ENCODE measurements at regions not wholly inside any gene's neighbourhood (a gene's known extent, or its start where the extent isn't known, plus 50 kb on each side); places are given as distances from the start of the nearest gene placed in this dataset.

DNA sequence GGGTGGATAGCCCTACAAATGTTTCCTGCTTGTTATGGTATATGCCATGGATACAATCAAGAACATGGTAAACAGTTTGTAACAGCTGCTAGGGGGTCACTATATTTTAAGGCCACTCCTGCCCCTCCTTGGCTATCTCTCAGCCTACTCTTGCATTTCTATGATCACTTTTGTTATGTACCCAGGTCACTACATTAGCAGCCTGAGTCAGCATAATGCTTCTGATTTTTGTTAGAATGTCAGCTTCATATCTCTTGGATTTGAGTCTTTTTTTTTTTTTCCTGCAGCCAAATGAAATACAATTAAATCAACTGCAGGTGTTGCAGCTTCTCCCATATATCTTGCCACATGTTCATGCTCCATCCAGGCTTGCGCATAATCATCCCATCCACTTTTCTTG is 629.7 kb upstream of the GRAMD2B start:
- CTCF ChIA-PET = no interaction called here
- no peak for DNase-seq
- Mint-ChIP-seq H3K36me3 (no peaks in the 10 kb centered on the region), H3K4me1 (no peaks in the 10 kb centered on the region), H3K4me3 (no peak overlapping the region), H3K9me3 (peaks cover 17% of the 10 kb centered on the region), H3K27ac (no peak overlapping the region), H3K27me3 (no peaks in the 10 kb centered on the region)

- Mint-ChIP-seq H3K27ac (no peak overlapping the region), H3K4me3 (no peak overlapping the region), H3K36me3 (no peaks in the 10 kb centered on the region), H3K27me3 (no peaks in the 10 kb centered on the region), H3K4me1 (no peaks in the 10 kb centered on the region), H3K9me3 (peaks cover 26% of the 10 kb centered on the region)
- CTCF ChIA-PET = no interaction called here
- DNase-seq = no peak
Observed at GRCh38 chr5:125794922-125795321, 628.3 kb upstream of the GRAMD2B start.

DNA sequence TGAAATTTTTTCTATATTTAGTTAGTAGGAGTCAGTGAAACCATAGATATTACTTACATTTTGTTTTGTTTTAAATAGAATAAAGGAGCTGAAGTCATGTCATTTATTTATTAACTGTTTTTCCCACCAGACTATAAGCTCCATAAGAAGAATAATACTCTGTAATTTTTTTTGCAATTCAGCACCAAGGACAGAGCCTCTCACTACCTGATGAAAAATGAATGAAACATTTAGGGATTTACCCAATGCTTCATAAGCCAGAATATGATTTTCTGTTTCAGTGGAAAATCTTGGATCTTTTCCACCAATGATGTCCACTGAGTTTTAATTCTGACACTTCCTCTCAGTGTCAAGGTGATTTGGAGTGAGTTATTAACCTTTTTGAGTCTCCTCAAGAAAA is 624.9 kb upstream of the GRAMD2B start:
- Mint-ChIP-seq H3K36me3 (no peaks in the 10 kb centered on the region), H3K4me1 (no peaks in the 10 kb centered on the region), H3K27ac (no peak overlapping the region), H3K4me3 (no peak overlapping the region), H3K9me3 (peaks cover 28% of the 10 kb centered on the region), H3K27me3 (no peaks in the 10 kb centered on the region)
- no peak for DNase-seq
- CTCF ChIA-PET = no interaction called here

- H3K27ac Mint-ChIP-seq = no peak overlapping the region
- no peaks in the 10 kb centered on the region for H3K9me3 Mint-ChIP-seq
- no peaks in the 10 kb centered on the region for H3K36me3 Mint-ChIP-seq
Observed at GRCh38 chr5:125812651-125813050, 610.6 kb upstream of the GRAMD2B start.

DNA sequence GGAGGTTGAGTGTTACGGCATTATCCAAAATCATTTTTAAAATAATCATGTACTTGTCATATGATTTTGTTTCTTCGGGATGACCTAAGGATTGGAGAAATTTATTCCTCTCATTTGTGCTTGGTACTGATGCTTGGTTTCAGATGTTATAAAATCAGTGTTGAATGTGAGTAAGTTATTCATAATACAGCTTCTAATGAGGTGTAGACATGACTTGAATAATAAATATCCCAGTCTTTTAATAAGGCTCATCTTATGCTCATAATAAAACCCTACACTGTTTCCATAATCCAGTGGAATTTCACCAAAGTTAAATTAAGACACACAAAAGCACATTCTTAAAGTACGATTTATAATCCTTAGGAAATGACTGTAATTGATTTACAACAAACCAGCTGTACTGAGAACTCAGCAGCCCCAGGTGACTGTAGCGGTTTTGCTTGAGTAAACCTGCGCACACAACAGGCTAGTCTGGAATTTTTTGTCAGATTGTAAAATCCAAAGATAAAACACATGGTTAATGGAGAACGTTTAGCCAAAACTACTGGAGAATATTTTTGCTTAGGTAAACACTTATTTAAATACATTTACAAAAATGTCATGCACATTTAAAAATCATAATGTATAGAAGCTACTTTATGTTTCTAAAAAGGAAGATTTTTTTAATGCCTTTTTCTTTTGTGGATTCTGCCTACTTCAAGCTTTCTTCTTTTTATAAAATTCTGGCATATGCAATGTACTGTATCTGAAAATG is 609.8 kb upstream of the GRAMD2B start:
- H3K4me1 Mint-ChIP-seq = no peaks in the 10 kb centered on the region
- H3K36me3 Mint-ChIP-seq = no peaks in the 10 kb centered on the region
- no peak overlapping the region for H3K4me3 Mint-ChIP-seq
- DNase-seq = no peak
- H3K9me3 Mint-ChIP-seq = no peaks in the 10 kb centered on the region
- no peak overlapping the region for H3K27ac Mint-ChIP-seq
- no peaks in the 10 kb centered on the region for H3K27me3 Mint-ChIP-seq
- CTCF ChIA-PET = no interaction called here

More at GRCh38 chr5:125812651-125813050, 610.6 kb upstream of the GRAMD2B start:
- CTCF ChIA-PET = no interaction called here
- Mint-ChIP-seq H3K4me1 (no peaks in the 10 kb centered on the region), H3K27me3 (no peaks in the 10 kb centered on the region), H3K4me3 (no peak overlapping the region)
- no peak for DNase-seq

- Mint-ChIP-seq H3K9me3 (no peaks in the 10 kb centered on the region), H3K4me3 (no peak overlapping the region), H3K27me3 (no peaks in the 10 kb centered on the region), H3K36me3 (no peaks in the 10 kb centered on the region), H3K27ac (no peak overlapping the region), H3K4me1 (no peaks in the 10 kb centered on the region)
- CTCF ChIA-PET = no interaction called here
- no peak for DNase-seq
Observed at GRCh38 chr5:125814119-125814518, 609.1 kb upstream of the GRAMD2B start.

DNA sequence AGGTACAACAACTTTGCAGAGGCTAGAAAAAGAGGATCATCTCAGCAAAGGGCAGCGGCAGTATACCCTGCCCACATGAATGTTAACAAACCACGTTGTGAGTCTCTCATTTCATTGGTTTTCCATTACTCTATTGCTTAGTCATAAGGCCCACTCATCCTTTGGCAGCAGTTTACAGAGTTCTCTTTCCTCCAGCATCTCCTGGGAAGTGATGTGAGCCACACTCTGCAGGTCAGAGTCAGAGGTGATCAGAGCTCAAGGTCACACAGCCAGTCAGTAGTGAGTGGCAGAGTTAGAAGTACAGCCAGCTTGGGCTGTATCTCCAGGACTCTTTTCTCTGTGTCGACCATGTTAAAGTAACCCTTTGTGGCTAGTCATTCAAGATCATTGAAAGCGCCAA is 599.6 kb upstream of the GRAMD2B start:
- Mint-ChIP-seq H3K4me3 (no peak overlapping the region), H3K9me3 (peaks cover 3% of the 10 kb centered on the region), H3K27ac (no peak overlapping the region), H3K27me3 (no peaks in the 10 kb centered on the region), H3K36me3 (no peaks in the 10 kb centered on the region), H3K4me1 (no peaks in the 10 kb centered on the region)
- DNase-seq = no peak
- CTCF ChIA-PET = interaction anchor here (1.4 kb wide), 1 partner anchor 9 kb away, joined by 4 read pairs; no protein-coding TSS in a partner anchor

DNA sequence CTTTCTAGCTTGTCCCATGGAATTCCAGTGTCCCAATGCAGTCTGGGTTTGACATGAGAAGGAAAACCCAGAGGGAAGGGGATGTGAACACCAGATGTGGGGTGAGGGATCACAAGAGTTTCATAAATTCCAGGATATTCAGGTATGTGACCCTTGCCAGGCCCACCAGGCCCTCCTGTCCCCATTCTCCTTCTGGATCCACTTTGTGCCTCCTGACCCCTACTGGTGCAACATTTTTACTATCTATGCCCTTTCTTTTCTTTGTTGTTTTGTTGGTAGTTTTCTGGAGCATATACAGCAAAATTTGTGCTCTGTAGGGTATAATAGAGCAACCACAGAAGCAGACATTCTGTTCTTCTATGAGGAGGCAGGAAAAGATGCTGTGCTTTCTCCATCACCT is 597.0 kb upstream of the GRAMD2B start:
- no peak overlapping the region for H3K4me3 Mint-ChIP-seq
- no peaks in the 10 kb centered on the region for H3K27me3 Mint-ChIP-seq
- H3K9me3 Mint-ChIP-seq = peaks cover 3% of the 10 kb centered on the region

DNA sequence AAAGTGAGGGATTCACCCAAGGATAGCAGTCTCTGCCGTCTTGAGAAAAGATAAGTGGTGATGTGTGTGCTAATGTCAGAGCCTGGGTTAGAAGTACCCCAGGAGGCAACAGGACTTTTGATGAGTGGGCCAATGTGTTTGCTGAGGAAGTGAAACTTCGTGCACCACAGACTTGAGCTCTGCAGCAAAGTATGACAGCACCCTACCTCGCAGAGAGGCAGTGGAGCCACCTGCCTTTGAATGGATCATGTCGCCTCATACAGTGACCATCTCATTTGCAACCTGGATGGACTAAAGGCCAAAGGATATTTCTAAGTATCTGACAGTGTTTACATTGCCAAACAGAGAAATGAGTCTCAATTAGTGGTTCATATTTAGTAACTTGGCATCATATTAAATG is 593.9 kb upstream of the GRAMD2B start:
- Mint-ChIP-seq H3K27ac (no peak overlapping the region), H3K9me3 (peaks cover 3% of the 10 kb centered on the region), H3K4me1 (no peaks in the 10 kb centered on the region), H3K4me3 (no peak overlapping the region), H3K36me3 (no peaks in the 10 kb centered on the region), H3K27me3 (no peaks in the 10 kb centered on the region)
- DNase-seq = no peak
- CTCF ChIA-PET = no interaction called here

More for the DNA sequence above, 597.0 kb upstream of the GRAMD2B start:
- CTCF ChIA-PET = interaction anchor here (0.6 kb wide), 1 partner anchor 224 kb away, joined by 3 read pairs; no protein-coding TSS in a partner anchor
- DNase-seq = no peak
- Mint-ChIP-seq H3K36me3 (no peaks in the 10 kb centered on the region), H3K27ac (no peak overlapping the region), H3K4me1 (no peaks in the 10 kb centered on the region)

GRCh38 chr5:125833398-125833797 is 589.8 kb upstream of the GRAMD2B start:
- CTCF ChIA-PET = no interaction called here
- Mint-ChIP-seq H3K36me3 (no peaks in the 10 kb centered on the region), H3K4me1 (no peaks in the 10 kb centered on the region), H3K27ac (no peak overlapping the region), H3K4me3 (no peak overlapping the region), H3K9me3 (no peaks in the 10 kb centered on the region), H3K27me3 (no peaks in the 10 kb centered on the region)
- DNase-seq = no peak

DNA sequence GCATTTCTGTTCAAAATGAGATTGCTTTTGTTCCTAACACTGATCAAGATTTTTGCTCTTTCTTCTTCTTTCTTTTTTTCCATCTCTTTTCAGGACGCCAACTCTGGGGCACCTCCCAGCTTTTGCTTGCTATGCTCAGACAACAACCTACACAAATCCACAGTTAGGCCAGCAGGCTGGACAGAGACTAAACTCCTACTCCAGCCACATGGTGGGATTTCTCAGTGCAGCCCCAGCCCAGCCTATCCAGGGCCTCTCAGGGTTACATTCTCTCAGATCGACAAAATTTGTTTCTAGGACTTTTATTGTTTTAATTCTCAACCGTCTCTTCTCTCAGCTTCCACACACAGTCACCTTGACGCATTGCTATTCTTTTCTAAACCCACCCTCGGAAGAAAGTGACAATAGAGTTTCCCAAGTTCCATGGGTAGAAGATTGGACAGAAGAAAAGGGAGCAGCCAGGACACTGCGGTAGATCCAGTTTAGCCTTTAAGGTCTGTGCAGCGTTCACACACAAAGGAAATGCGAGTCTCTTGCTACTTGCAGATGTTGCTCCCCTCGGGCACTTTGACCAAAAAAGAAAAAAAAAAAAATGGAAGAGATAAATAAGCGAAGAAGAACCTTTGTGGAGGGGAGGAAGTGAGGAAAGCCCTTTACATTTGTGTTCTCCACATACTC is 588.6 kb upstream of the GRAMD2B start:
- Mint-ChIP-seq H3K4me1 (no peaks in the 10 kb centered on the region), H3K4me3 (no peak overlapping the region), H3K27me3 (no peaks in the 10 kb centered on the region), H3K36me3 (no peaks in the 10 kb centered on the region), H3K9me3 (no peaks in the 10 kb centered on the region), H3K27ac (no peak overlapping the region)
- DNase-seq = no peak
- CTCF ChIA-PET = interaction anchor here (0.7 kb wide), 1 partner anchor 10 kb away, joined by 3 read pairs; no protein-coding TSS in a partner anchor

DNA sequence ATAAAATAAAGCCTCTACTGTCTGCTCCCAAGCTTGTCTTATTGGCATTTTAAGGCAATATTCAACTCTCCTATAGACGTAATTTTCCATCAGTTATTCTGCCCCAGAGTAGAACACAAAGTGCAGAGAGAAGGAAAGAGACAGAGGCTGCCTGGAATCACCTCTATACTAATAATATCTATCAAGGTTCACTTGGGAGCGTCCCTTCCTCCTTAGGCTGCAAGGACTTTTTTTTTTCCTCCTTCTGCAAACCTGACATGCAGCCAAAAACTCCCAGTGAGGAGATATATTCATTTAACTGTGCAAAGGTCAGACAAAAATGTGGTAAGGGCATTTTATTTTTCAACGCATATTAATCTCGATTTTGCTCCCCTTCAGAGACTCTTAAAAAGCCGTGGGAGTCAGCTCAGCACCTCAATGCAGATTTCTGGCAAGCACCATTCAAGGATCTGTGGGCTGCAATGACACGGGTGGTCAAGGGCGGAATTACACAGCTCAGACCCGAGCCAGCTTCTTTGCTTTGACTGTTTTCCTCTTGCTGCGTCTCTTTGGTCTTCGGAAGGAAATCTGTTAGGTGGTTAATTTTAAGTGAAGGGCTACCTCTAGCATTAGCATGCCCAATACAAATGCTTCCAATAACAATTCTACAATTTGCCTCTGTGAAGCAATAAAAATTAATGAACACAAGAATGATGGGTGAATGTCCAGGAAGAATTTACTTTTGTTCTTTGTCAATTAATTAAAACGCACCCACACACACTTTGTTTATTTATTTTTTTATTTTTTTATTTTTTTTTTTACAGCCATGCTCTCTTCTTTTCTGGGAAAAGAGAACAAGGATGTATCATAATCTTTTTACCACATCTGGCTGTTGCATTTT is 587.7 kb upstream of the GRAMD2B start:
- H3K4me3 Mint-ChIP-seq = no peak overlapping the region
- DNase-seq = no peak
- no peaks in the 10 kb centered on the region for H3K4me1 Mint-ChIP-seq
- CTCF ChIA-PET = interaction anchor here (0.7 kb wide), 1 partner anchor 11 kb away, joined by 3 read pairs; no protein-coding TSS in a partner anchor
- H3K9me3 Mint-ChIP-seq = peaks cover 3% of the 10 kb centered on the region
- no peaks in the 10 kb centered on the region for H3K27me3 Mint-ChIP-seq
- no peak overlapping the region for H3K27ac Mint-ChIP-seq
- no peaks in the 10 kb centered on the region for H3K36me3 Mint-ChIP-seq

DNA sequence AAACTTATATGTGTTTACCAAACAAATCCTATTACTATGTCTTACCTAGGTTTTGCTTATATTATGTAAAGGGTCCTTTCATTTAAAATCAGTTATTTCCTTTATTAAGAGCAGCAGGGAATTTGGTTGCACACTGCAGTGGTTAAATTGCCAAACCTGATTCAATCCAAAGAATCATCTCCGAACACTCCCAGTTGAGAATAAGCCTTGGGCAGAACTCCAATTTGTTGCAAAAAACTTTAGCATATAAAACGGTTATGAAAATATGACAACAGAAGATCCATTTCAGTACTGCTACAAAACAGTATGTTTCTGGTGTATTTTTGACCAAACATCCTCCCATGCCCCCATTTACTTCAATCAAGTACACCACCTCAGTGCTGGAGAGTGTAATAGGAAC is 587.0 kb upstream of the GRAMD2B start:
- Mint-ChIP-seq H3K27me3 (no peaks in the 10 kb centered on the region), H3K36me3 (no peaks in the 10 kb centered on the region), H3K27ac (no peak overlapping the region), H3K4me1 (no peaks in the 10 kb centered on the region), H3K9me3 (peaks cover 9% of the 10 kb centered on the region), H3K4me3 (no peak overlapping the region)
- CTCF ChIA-PET = no interaction called here
- DNase-seq = no peak

DNA sequence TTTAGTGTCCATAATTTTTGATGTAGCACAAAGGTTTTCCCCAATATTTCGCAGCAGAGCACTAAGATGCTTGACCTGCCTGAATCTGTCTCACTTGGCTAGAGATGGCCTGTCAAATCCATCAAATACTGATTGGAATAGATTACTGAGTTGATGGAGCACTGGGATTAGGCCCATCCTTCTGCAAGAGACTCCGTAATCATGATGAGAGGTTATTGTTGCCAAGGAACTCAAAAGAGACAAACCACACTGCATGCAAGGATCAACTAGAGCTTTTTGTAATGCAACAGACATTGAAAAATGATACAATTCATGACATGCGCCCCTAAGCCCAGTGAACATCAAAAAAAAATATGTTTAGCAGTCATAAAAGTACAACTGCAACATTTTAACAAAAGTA is 585.3 kb upstream of the GRAMD2B start:
- H3K4me1 Mint-ChIP-seq = no peaks in the 10 kb centered on the region
- no peaks in the 10 kb centered on the region for H3K27me3 Mint-ChIP-seq
- CTCF ChIA-PET = no interaction called here

More for the DNA sequence above, 585.3 kb upstream of the GRAMD2B start:
- peaks cover 18% of the 10 kb centered on the region for H3K9me3 Mint-ChIP-seq
- no peak for DNase-seq
- no peaks in the 10 kb centered on the region for H3K36me3 Mint-ChIP-seq
- H3K4me3 Mint-ChIP-seq = no peak overlapping the region
- no peak overlapping the region for H3K27ac Mint-ChIP-seq
